Heart left ventricle (tissue), 13 donors: ENCODE measurements at regions not wholly inside any gene's neighbourhood (a gene's known extent, or its start where the extent isn't known, plus 50 kb on each side); places are given as distances from the start of the nearest gene placed in this dataset.

Source experiments
- POLR2A ChIP-seq, 2 donors: fragments of 450-650 bp; IDR thresholded peaks; one replicate each; pipeline ENCODE4 v1.6.1; 2017; ENCODE audit warnings: antibody characterized with exemption in 2 of 2, mild to moderate bottlenecking in 2 of 2, moderate library complexity in 2 of 2
- TF ChIP-seq, protein P1 (sequence below), 12 donors: fragments of 200-600 bp; sonication (generic) in 4 of 12; IDR thresholded peaks; one replicate each; pipeline versions ENCODE4 v1.5.0 to v1.8.0; 2018 to 2022; ENCODE audit warnings: antibody characterized with exemption in 12 of 12, mild to moderate bottlenecking in 5 of 12
- donor health status: ischemic (EF 13 %, LVEDD 7.1; RV severe dilation, severe dysfunction).
- donor health status: DM: no; HTN: yes; CAD: no.
- donor health status: DM: no; HTN: no; CAD: no.
- donor health status: ischemic (EF 25% LVEDD 6.9; RV normal size, moderate dysfunction).
- donor health status: ischemic (EF 25% LVEDD 5.7; RV mildly dilated, moderate dysfunction).
- donor health status: ischemic (EF 35%, LVEDD 5.7; RV mildly dilated, moderate dysfunction).
- donor health status: nonischemic (EF 11% LVEDD 7.7; RV severe dilation, severe dysfunction).
- donor health status: DM: yes; HTN: yes; CAD: no.
- donor health status: PGD.
- donor health status: ischemic (EF 29% LVEDD 5.4; RV normal size, mild dysfunction).
- donor health status: nonischemic (EF 23%, LVEDD 6.1; RV moderate dilation, normal function).

DNA sequence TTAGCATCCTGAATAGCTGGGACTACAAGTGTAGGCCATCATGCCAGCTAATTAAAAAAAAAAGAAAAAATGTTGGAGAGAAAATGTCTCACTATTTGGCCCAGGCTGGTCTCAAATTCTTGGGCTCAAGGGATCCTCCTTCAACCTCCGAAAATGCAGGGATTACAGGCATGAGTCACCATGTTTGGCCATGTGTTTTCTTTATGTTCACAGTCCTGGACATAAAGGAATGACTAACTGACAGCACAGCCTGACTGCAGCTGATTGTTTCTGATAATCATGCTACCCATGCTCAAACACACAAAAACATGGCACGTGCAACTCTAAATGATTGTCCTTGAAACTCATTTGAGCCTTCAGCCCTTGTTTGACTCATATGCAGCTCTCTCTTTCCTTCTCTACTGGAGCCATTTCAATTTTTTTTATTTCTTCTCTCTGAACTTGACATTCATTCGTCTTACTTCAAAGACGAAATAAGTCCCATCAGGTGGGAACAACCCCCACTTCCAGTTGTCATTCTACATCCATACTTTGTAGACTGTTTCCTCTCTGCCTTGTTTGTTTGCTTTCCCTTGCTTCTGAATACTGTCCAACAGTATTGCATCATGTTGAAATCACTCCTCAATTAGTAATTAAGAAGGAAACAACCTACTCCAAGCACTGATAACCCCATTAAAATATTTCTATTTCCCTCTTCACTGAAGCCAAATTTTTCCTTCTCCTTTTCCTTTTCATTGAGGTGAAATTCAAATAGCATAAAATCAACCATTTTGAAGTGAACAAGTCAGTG is 413.0 kb downstream of the BMP2 start:
- TF ChIP-seq, protein P1, sequence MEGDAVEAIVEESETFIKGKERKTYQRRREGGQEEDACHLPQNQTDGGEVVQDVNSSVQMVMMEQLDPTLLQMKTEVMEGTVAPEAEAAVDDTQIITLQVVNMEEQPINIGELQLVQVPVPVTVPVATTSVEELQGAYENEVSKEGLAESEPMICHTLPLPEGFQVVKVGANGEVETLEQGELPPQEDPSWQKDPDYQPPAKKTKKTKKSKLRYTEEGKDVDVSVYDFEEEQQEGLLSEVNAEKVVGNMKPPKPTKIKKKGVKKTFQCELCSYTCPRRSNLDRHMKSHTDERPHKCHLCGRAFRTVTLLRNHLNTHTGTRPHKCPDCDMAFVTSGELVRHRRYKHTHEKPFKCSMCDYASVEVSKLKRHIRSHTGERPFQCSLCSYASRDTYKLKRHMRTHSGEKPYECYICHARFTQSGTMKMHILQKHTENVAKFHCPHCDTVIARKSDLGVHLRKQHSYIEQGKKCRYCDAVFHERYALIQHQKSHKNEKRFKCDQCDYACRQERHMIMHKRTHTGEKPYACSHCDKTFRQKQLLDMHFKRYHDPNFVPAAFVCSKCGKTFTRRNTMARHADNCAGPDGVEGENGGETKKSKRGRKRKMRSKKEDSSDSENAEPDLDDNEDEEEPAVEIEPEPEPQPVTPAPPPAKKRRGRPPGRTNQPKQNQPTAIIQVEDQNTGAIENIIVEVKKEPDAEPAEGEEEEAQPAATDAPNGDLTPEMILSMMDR (IDR thresholded peaks at IDR 0.05), result no peak
- TF ChIP-seq POLR2A (IDR thresholded peaks at IDR 0.05), result no peak
